ENCODE measurements at regions not wholly inside any gene's neighbourhood (a gene's known extent, or its start where the extent isn't known, plus 50 kb on each side); places are given as distances from the start of the nearest gene placed in this dataset.

GRCh38 chr2:49286726-49287125, 132.4 kb upstream of the FSHR start:
- Histone ChIP-seq H3K27me3 (ENCODE audit: insufficient read depth, poor library complexity, severe bottlenecking) (no peaks in the 10 kb centered on the region), H3K27ac (replicated peaks) (no peak overlapping the region)
- no peak for TF ChIP-seq GABPA (IDR thresholded peaks at IDR 0.05; ENCODE audit: low read depth)
- TF ChIP-seq POLR2AphosphoS5 (IDR thresholded peaks at IDR 0.05; ENCODE audit: low read depth), result no peak
- TF ChIP-seq SPI1 (IDR thresholded peaks at IDR 0.05; ENCODE audit: borderline replicate concordance, low read depth), result no peak
- TF ChIP-seq, protein P1, sequence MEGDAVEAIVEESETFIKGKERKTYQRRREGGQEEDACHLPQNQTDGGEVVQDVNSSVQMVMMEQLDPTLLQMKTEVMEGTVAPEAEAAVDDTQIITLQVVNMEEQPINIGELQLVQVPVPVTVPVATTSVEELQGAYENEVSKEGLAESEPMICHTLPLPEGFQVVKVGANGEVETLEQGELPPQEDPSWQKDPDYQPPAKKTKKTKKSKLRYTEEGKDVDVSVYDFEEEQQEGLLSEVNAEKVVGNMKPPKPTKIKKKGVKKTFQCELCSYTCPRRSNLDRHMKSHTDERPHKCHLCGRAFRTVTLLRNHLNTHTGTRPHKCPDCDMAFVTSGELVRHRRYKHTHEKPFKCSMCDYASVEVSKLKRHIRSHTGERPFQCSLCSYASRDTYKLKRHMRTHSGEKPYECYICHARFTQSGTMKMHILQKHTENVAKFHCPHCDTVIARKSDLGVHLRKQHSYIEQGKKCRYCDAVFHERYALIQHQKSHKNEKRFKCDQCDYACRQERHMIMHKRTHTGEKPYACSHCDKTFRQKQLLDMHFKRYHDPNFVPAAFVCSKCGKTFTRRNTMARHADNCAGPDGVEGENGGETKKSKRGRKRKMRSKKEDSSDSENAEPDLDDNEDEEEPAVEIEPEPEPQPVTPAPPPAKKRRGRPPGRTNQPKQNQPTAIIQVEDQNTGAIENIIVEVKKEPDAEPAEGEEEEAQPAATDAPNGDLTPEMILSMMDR (IDR thresholded peaks at IDR 0.05; ENCODE audit: insufficient read depth, low read length), result no peak
- TF ChIP-seq, protein P2, sequence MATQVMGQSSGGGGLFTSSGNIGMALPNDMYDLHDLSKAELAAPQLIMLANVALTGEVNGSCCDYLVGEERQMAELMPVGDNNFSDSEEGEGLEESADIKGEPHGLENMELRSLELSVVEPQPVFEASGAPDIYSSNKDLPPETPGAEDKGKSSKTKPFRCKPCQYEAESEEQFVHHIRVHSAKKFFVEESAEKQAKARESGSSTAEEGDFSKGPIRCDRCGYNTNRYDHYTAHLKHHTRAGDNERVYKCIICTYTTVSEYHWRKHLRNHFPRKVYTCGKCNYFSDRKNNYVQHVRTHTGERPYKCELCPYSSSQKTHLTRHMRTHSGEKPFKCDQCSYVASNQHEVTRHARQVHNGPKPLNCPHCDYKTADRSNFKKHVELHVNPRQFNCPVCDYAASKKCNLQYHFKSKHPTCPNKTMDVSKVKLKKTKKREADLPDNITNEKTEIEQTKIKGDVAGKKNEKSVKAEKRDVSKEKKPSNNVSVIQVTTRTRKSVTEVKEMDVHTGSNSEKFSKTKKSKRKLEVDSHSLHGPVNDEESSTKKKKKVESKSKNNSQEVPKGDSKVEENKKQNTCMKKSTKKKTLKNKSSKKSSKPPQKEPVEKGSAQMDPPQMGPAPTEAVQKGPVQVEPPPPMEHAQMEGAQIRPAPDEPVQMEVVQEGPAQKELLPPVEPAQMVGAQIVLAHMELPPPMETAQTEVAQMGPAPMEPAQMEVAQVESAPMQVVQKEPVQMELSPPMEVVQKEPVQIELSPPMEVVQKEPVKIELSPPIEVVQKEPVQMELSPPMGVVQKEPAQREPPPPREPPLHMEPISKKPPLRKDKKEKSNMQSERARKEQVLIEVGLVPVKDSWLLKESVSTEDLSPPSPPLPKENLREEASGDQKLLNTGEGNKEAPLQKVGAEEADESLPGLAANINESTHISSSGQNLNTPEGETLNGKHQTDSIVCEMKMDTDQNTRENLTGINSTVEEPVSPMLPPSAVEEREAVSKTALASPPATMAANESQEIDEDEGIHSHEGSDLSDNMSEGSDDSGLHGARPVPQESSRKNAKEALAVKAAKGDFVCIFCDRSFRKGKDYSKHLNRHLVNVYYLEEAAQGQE (IDR thresholded peaks at IDR 0.05; ENCODE audit: insufficient replicate concordance, low read depth), result no peak

GRCh38 chr2:49286045-49286444, 131.7 kb upstream of the FSHR start:
- H3K27me3 ChIP-seq (ENCODE audit: insufficient read depth, poor library complexity, severe bottlenecking), result no peaks in the 10 kb centered on the region
- H3K4me3 ChIP-seq (replicated peaks; ENCODE audit: insufficient read depth, low read length), result no peak overlapping the region
- H3K27ac ChIP-seq (replicated peaks), result no peak overlapping the region
- DNase-seq (ENCODE audit: low read depth in 1 of 2, low spot score in 1 of 2), result no peak
- TF ChIP-seq GABPA (IDR thresholded peaks at IDR 0.05; ENCODE audit: low read depth), result no peak
- TF ChIP-seq SPI1 (IDR thresholded peaks at IDR 0.05; ENCODE audit: borderline replicate concordance, low read depth), result no peak

More at GRCh38 chr2:49286726-49287125, 132.4 kb upstream of the FSHR start:
- no peak for DNase-seq (ENCODE audit: low read depth in 1 of 2, low spot score in 1 of 2)
- H3K4me3 ChIP-seq (replicated peaks; ENCODE audit: insufficient read depth, low read length), result no peak overlapping the region

- H3K27ac ChIP-seq (replicated peaks), result no peak overlapping the region
- no peak overlapping the region for H3K4me3 ChIP-seq (replicated peaks; ENCODE audit: insufficient read depth, low read length)
- no peak for DNase-seq (ENCODE audit: low read depth in 1 of 2, low spot score in 1 of 2)
- H3K27me3 ChIP-seq (ENCODE audit: insufficient read depth, poor library complexity, severe bottlenecking), result no peaks in the 10 kb centered on the region
- TF ChIP-seq SPI1 (IDR thresholded peaks at IDR 0.05; ENCODE audit: borderline replicate concordance, low read depth) (no peak), POLR2AphosphoS5 (IDR thresholded peaks at IDR 0.05; ENCODE audit: low read depth) (no peak), GABPA (IDR thresholded peaks at IDR 0.05; ENCODE audit: low read depth) (no peak)
- TF ChIP-seq, protein P1 (IDR thresholded peaks at IDR 0.05; ENCODE audit: insufficient read depth, low read length), result no peak
- TF ChIP-seq, protein P2 (IDR thresholded peaks at IDR 0.05; ENCODE audit: insufficient replicate concordance, low read depth), result no peak
Observed at GRCh38 chr2:49278561-49278960, 124.2 kb upstream of the FSHR start.

GRCh38 chr2:49278141-49278540, 123.8 kb upstream of the FSHR start:
- H3K4me3 ChIP-seq (replicated peaks; ENCODE audit: insufficient read depth, low read length), result no peak overlapping the region
- no peak for DNase-seq (ENCODE audit: low read depth in 1 of 2, low spot score in 1 of 2)
- H3K27me3 ChIP-seq (ENCODE audit: insufficient read depth, poor library complexity, severe bottlenecking), result no peaks in the 10 kb centered on the region
- no peak overlapping the region for H3K27ac ChIP-seq (replicated peaks)
- TF ChIP-seq GABPA (IDR thresholded peaks at IDR 0.05; ENCODE audit: low read depth), result no peak

DNA sequence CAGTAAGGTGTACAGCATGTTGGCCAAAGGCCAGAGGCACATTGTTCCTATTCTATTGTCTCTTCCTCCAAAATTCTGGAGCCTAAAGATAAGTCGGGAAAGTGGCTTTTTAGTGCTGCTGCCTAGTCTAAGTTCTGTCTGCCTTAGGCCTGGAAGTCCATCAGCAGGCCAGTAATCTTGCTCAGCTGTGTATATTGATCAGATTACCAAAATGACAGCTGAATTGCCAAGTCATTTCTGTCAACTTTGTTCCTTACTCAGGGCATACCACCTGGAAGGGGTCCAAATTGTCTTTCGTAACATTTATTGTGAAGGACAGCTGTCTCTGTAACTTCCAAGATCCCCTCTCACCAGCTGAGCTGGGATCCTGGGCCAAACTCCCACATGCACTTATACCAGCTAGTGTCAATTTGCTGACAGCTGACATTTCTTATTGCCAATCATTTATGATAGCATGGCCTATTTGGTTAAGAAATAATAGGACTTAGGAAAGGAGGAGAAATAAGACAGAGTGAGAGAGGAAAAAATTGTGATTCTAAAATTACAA, 116.8 kb upstream of the FSHR start:
- TF ChIP-seq, protein P1 (IDR thresholded peaks at IDR 0.05; ENCODE audit: insufficient read depth, low read length), result no peak
- TF ChIP-seq POLR2AphosphoS5 (IDR thresholded peaks at IDR 0.05; ENCODE audit: low read depth), result no peak
- TF ChIP-seq, protein P2 (IDR thresholded peaks at IDR 0.05; ENCODE audit: insufficient replicate concordance, low read depth), result no peak
- TF ChIP-seq GABPA (IDR thresholded peaks at IDR 0.05; ENCODE audit: low read depth), result no peak
- TF ChIP-seq SPI1 (IDR thresholded peaks at IDR 0.05; ENCODE audit: borderline replicate concordance, low read depth), result no peak

More for the DNA sequence above, 116.8 kb upstream of the FSHR start:
- no peak overlapping the region for H3K4me3 ChIP-seq (replicated peaks; ENCODE audit: insufficient read depth, low read length)
- H3K27ac ChIP-seq (replicated peaks), result no peak overlapping the region
- no peaks in the 10 kb centered on the region for H3K27me3 ChIP-seq (ENCODE audit: insufficient read depth, poor library complexity, severe bottlenecking)
- no peak for DNase-seq (ENCODE audit: low read depth in 1 of 2, low spot score in 1 of 2)
